ENCODE measurements at regions not wholly inside any gene's neighbourhood (a gene's known extent, or its start where the extent isn't known, plus 50 kb on each side); places are given as distances from the start of the nearest gene placed in this dataset.
"Not testable (repeated sequence)": the region's sequence is repeated elsewhere in the genome, so short reads cannot be mapped to it uniquely, and the experiment has no call there.

- Histone ChIP-seq H3K4me2 (no peak overlapping the region), H3K4me3 (no peak overlapping the region), H3K27ac (ENCODE audit: low read depth) (no peak overlapping the region), H3F3A (replicated peaks; ENCODE audit: low read depth) (no peaks in the 10 kb centered on the region), H3K9me2 (ENCODE audit: insufficient read depth) (no peaks in the 10 kb centered on the region), H3K79me2 (replicated peaks; ENCODE audit: insufficient read depth) (no peaks in the 10 kb centered on the region), H3K36me3 (ENCODE audit: insufficient read depth) (peaks cover 18% of the 10 kb centered on the region), H2AFZ (no peak overlapping the region), H3K27me3 (ENCODE audit: insufficient read depth) (no peaks in the 10 kb centered on the region), H3K4me1 (ENCODE audit: insufficient read depth) (no peaks in the 10 kb centered on the region), H4K20me1 (replicated peaks; ENCODE audit: insufficient read depth) (no peaks in the 10 kb centered on the region)
- peaks cover 3% of the 10 kb centered on the region for H3K27me3 Mint-ChIP-seq (ENCODE audit: insufficient read depth, low read depth, poor library complexity)
- no peaks in the 10 kb centered on the region; the same call in 2 of the 3 replicates for H3K9me3 Mint-ChIP-seq
- no peak for TF ChIP-seq EZH2phosphoT487 (IDR thresholded peaks at IDR 0.05; ENCODE audit: unreplicated experiment)
- TF ChIP-seq NANOG (IDR thresholded peaks at IDR 0.05; ENCODE audit: borderline replicate concordance) = no peak
- TF ChIP-seq EZH2 (IDR thresholded peaks at IDR 0.05; ENCODE audit: low read depth, unreplicated experiment) = no peak
- TF ChIP-seq CTCF (conservative IDR thresholded peaks at IDR 0.05; ENCODE audit: low read depth in 2 of 2) = no peak
- no peak for TF ChIP-seq JUNB (IDR thresholded peaks at IDR 0.05; ENCODE audit: unreplicated experiment)
- TF ChIP-seq, protein P1, sequence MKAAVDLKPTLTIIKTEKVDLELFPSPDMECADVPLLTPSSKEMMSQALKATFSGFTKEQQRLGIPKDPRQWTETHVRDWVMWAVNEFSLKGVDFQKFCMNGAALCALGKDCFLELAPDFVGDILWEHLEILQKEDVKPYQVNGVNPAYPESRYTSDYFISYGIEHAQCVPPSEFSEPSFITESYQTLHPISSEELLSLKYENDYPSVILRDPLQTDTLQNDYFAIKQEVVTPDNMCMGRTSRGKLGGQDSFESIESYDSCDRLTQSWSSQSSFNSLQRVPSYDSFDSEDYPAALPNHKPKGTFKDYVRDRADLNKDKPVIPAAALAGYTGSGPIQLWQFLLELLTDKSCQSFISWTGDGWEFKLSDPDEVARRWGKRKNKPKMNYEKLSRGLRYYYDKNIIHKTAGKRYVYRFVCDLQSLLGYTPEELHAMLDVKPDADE (IDR thresholded peaks at IDR 0.05) = no peak
- no peak overlapping the region for H3K4me3 Mint-ChIP-seq
- no peak overlapping the region for H3K27ac Mint-ChIP-seq
- ATAC-seq (no peak), DNase-seq (ENCODE audit: low spot score) (no peak)
- H3K4me1 Mint-ChIP-seq = no peaks in the 10 kb centered on the region
- H3K36me3 Mint-ChIP-seq (ENCODE audit: low read depth) = peaks cover 19% of the 10 kb centered on the region
Measured at GRCh38 chr21:9750341-9751086, 770.9 kb upstream of the TPTE start.

GRCh38 chr21:9751087-9751585, 770.2 kb upstream of the TPTE start:
- not testable (repeated sequence) for H3K79me2 ChIP-seq (replicated peaks; ENCODE audit: insufficient read depth); H3K4me3 ChIP-seq; H3F3A ChIP-seq (replicated peaks; ENCODE audit: low read depth); DNase-seq (ENCODE audit: low spot score); H3K27ac ChIP-seq (ENCODE audit: low read depth); H2AFZ ChIP-seq; H3K4me1 ChIP-seq (ENCODE audit: insufficient read depth); H3K9me2 ChIP-seq (ENCODE audit: insufficient read depth); H3K27ac Mint-ChIP-seq; H3K4me3 Mint-ChIP-seq; H3K4me2 ChIP-seq; H3K9me3 Mint-ChIP-seq; H3K27me3 Mint-ChIP-seq (ENCODE audit: insufficient read depth, low read depth, poor library complexity); ATAC-seq; H4K20me1 ChIP-seq (replicated peaks; ENCODE audit: insufficient read depth); H3K27me3 ChIP-seq (ENCODE audit: insufficient read depth); H3K4me1 Mint-ChIP-seq
- peaks cover 24% of the 10 kb centered on the region for H3K36me3 Mint-ChIP-seq (ENCODE audit: low read depth)
- H3K36me3 ChIP-seq (ENCODE audit: insufficient read depth) = peaks cover 14% of the 10 kb centered on the region

GRCh38 chr21:9752028-9752427, 769.4 kb upstream of the TPTE start:
- H3K9me2 ChIP-seq (ENCODE audit: insufficient read depth); H3K9me3 Mint-ChIP-seq; H3K27ac Mint-ChIP-seq; H3K4me1 Mint-ChIP-seq; H3F3A ChIP-seq (replicated peaks; ENCODE audit: low read depth); H3K4me3 Mint-ChIP-seq; DNase-seq (ENCODE audit: low spot score); H3K4me1 ChIP-seq (ENCODE audit: insufficient read depth); H3K27me3 ChIP-seq (ENCODE audit: insufficient read depth); H3K27ac ChIP-seq (ENCODE audit: low read depth); ATAC-seq; H2AFZ ChIP-seq; H3K27me3 Mint-ChIP-seq (ENCODE audit: insufficient read depth, low read depth, poor library complexity); H3K4me3 ChIP-seq; H3K4me2 ChIP-seq; H4K20me1 ChIP-seq (replicated peaks; ENCODE audit: insufficient read depth); H3K79me2 ChIP-seq (replicated peaks; ENCODE audit: insufficient read depth): not testable (repeated sequence)
- peaks cover 24% of the 10 kb centered on the region for H3K36me3 Mint-ChIP-seq (ENCODE audit: low read depth)
- H3K36me3 ChIP-seq (ENCODE audit: insufficient read depth) = peaks cover 19% of the 10 kb centered on the region

- H3K27me3 Mint-ChIP-seq (ENCODE audit: insufficient read depth, low read depth, poor library complexity); H3F3A ChIP-seq (replicated peaks; ENCODE audit: low read depth); H3K4me3 ChIP-seq; H3K4me1 ChIP-seq (ENCODE audit: insufficient read depth); H3K27ac Mint-ChIP-seq; H3K27me3 ChIP-seq (ENCODE audit: insufficient read depth); DNase-seq (ENCODE audit: low spot score); H3K9me2 ChIP-seq (ENCODE audit: insufficient read depth); H3K79me2 ChIP-seq (replicated peaks; ENCODE audit: insufficient read depth); H3K27ac ChIP-seq (ENCODE audit: low read depth); H3K4me2 ChIP-seq; H4K20me1 ChIP-seq (replicated peaks; ENCODE audit: insufficient read depth); H2AFZ ChIP-seq; H3K4me3 Mint-ChIP-seq; H3K4me1 Mint-ChIP-seq; H3K9me3 Mint-ChIP-seq; ATAC-seq: not testable (repeated sequence)
- H3K36me3 ChIP-seq (ENCODE audit: insufficient read depth) = peaks cover 26% of the 10 kb centered on the region
- H3K36me3 Mint-ChIP-seq (ENCODE audit: low read depth) = peaks cover 12% of the 10 kb centered on the region
Measured at GRCh38 chr21:9753441-9753840, 767.9 kb upstream of the TPTE start.
